HepG2 (cell line): ENCODE measurements at regions not wholly inside any gene's neighbourhood (a gene's known extent, or its start where the extent isn't known, plus 50 kb on each side); places are given as distances from the start of the nearest gene placed in this dataset.

Experiments
- ATAC-seq: fragments of 200-7000 bp; cut with Tn5 transposase; 3 replicates; pipeline ENCODE4 v1.9.1; 2020; ENCODE audit warnings: mild to moderate bottlenecking, moderate library complexity
- BruUV-seq: library from RNA; stranded (reverse); fragments of 400-500 nt; replicated peaks from 2 replicates; lab custom pipeline; 2021; lab: Mats Ljungman, UMichigan
- CTCF ChIA-PET: fragments of 300-600 bp; formaldehyde crosslinking; extraction: SDS; loops from one replicate; lab custom pipeline; 2021; ENCODE audit warnings: low total read pairs, inconsistent platforms, low intra/inter-chr PET ratio; lab: Yijun Ruan, JAX
- POLR2A ChIA-PET: fragments of 350-600 bp; sonication (Branson Sonifier 250); formaldehyde crosslinking; loops from one replicate; lab custom pipeline; 2020; ENCODE audit warnings: antibody characterized with exemption, inconsistent platforms; lab: Yijun Ruan, JAX
- DNase-seq: peaks from one replicate; pipeline ENCODE4 v3.0.0-alpha.2; 2015; ENCODE audit warnings: low spot score
- FAIRE-seq: peaks from 3 replicates; lab custom pipeline; 2011; peaks lifted over from hg19 to GRCh38; lab: Jason Lieb, UNC
- H2AFZ ChIP-seq: one replicate; pipeline ENCODE4 v1.6.1; 2011; ENCODE audit warnings: low read length, inconsistent platforms
- H3K27ac ChIP-seq: fragments of 300-600 bp; 3 replicates; pipeline ENCODE4 v1.8.0; 2011; ENCODE audit warnings: mixed run types, mild to moderate bottlenecking, mixed read lengths, low read length, inconsistent platforms; ENCODE audit not compliant: insufficient read depth; ENCODE audit errors: extremely low read length
- H3K27me3 ChIP-seq, 2 experiments: fragments of 200-600 bp in 1 of 2; 2 replicates in 1 of 2; 3 replicates in 1 of 2; pipeline versions ENCODE4 v1.6.0 to v1.8.0; 2011; ENCODE audit warnings: low read length in 2 of 2, mild to moderate bottlenecking in 2 of 2, moderate library complexity in 2 of 2, inconsistent platforms in 1 of 2; ENCODE audit not compliant: insufficient read depth in 2 of 2, control insufficient read depth in 1 of 2
- H3K36me3 ChIP-seq, 2 experiments: fragments of 200-600 bp in 1 of 2; replicated peaks in 1 of 2; 2 replicates in 1 of 2; 3 replicates in 1 of 2; pipeline versions ENCODE4 v1.5.1 to v1.8.0; 2011; ENCODE audit warnings: low read length in 2 of 2, inconsistent platforms in 1 of 2; ENCODE audit not compliant: insufficient read depth in 2 of 2, control insufficient read depth in 1 of 2
- H3K4me1 ChIP-seq: 2 replicates; pipeline ENCODE4 v1.5.1; 2012; ENCODE audit warnings: low read length, inconsistent platforms; ENCODE audit not compliant: insufficient read depth
- H3K4me2 ChIP-seq: 2 replicates; pipeline ENCODE4 v1.6.0; 2011; ENCODE audit warnings: low read depth, low read length, inconsistent platforms
- H3K4me3 ChIP-seq, 3 experiments: fragments of 200-600 bp in 1 of 3; sonication (generic), shearing (Covaris generic) in 1 of 3; replicated peaks in 1 of 3; 2 replicates each; pipeline ENCODE4 v1.5.1; 2011 to 2016; ENCODE audit warnings: low read length in 3 of 3, inconsistent platforms in 2 of 3, low read depth in 2 of 3, mild to moderate bottlenecking in 2 of 3, control low read depth in 1 of 3, mixed read lengths in 1 of 3; ENCODE audit not compliant: insufficient read depth in 1 of 3
- H3K79me2 ChIP-seq: one replicate; pipeline ENCODE4 v1.6.1; 2011; ENCODE audit warnings: low read length, inconsistent platforms; ENCODE audit not compliant: insufficient read depth
- H3K9ac ChIP-seq: 2 replicates; pipeline ENCODE4 v1.6.0; 2011; ENCODE audit warnings: mild to moderate bottlenecking, low read depth, low read length, inconsistent platforms; ENCODE audit not compliant: insufficient read depth
- H3K9me3 ChIP-seq: 2 replicates; pipeline ENCODE4 v1.5.1; 2012; ENCODE audit warnings: mild to moderate bottlenecking, low read length
- H4K20me1 ChIP-seq: 2 replicates; pipeline ENCODE4 v1.6.0; 2011; ENCODE audit warnings: inconsistent platforms, mild to moderate bottlenecking, low read length, moderate library complexity; ENCODE audit not compliant: insufficient read depth
- ARNT ChIP-seq: fragments of 450-650 bp; IDR thresholded peaks from 2 replicates; pipeline ENCODE4 v1.6.1; 2017
- FOXC1 ChIP-seq: sonication (generic); formaldehyde crosslinking; IDR thresholded peaks from 2 replicates; pipeline ENCODE4 v1.8.0; 2022; ENCODE audit warnings: mild to moderate bottlenecking, missing genetic modification reagents, borderline replicate concordance
- ISL2 ChIP-seq: sonication (generic); formaldehyde crosslinking; IDR thresholded peaks from 2 replicates; pipeline ENCODE4 v1.5.0; 2020; ENCODE audit warnings: missing genetic modification reagents
- NR2C2 ChIP-seq: sonication (generic); formaldehyde crosslinking; IDR thresholded peaks from 2 replicates; pipeline ENCODE4 v1.4.0; 2020; ENCODE audit warnings: missing genetic modification reagents, mild to moderate bottlenecking, moderate library complexity, borderline replicate concordance
- PCBP1 ChIP-seq: fragments of 200-400 bp; formaldehyde crosslinking; IDR thresholded peaks from 2 replicates; pipeline ENCODE4 v1.6.1; 2017; ENCODE audit warnings: mild to moderate bottlenecking, low read depth, low read length, borderline replicate concordance
- RAD51 ChIP-seq: fragments of 450-650 bp; IDR thresholded peaks from 2 replicates; pipeline ENCODE4 v1.6.1; 2016; ENCODE audit warnings: borderline replicate concordance
- TRIM24 ChIP-seq: sonication (generic); formaldehyde crosslinking; IDR thresholded peaks from 2 replicates; pipeline ENCODE4 v1.8.0; 2022; ENCODE audit warnings: mild to moderate bottlenecking, missing genetic modification reagents
- ZBTB1 ChIP-seq: sonication (generic); formaldehyde crosslinking; IDR thresholded peaks from 2 replicates; pipeline ENCODE4 v1.4.0; 2020; ENCODE audit warnings: missing genetic modification reagents, borderline replicate concordance
- ZNF274 ChIP-seq: sonication (generic); formaldehyde crosslinking; IDR thresholded peaks from 2 replicates; pipeline ENCODE4 v1.5.1; 2020; ENCODE audit warnings: mild to moderate bottlenecking, missing genetic modification reagents
- ZNF451 ChIP-seq: sonication (generic); formaldehyde crosslinking; IDR thresholded peaks from 2 replicates; pipeline ENCODE4 v1.5.0; 2020; ENCODE audit warnings: mild to moderate bottlenecking, missing genetic modification reagents
- ZNF496 ChIP-seq: sonication (generic); formaldehyde crosslinking; IDR thresholded peaks from 2 replicates; pipeline ENCODE4 v1.8.1; 2023; ENCODE audit warnings: mild to moderate bottlenecking, moderate library complexity, missing genetic modification reagents; ENCODE audit not compliant: insufficient replicate concordance
- ZNF530 ChIP-seq: sonication (generic); formaldehyde crosslinking; IDR thresholded peaks from 2 replicates; pipeline ENCODE4 v1.5.0; 2020; ENCODE audit warnings: low read depth, mild to moderate bottlenecking, missing genetic modification reagents
- ZNF746 ChIP-seq: sonication (generic); formaldehyde crosslinking; IDR thresholded peaks from 2 replicates; pipeline ENCODE4 v1.8.0; 2022; ENCODE audit warnings: mild to moderate bottlenecking, missing genetic modification reagents
- ZNF788 ChIP-seq: sonication (generic); formaldehyde crosslinking; IDR thresholded peaks from 2 replicates; pipeline ENCODE4 v1.5.0; 2020; ENCODE audit warnings: mild to moderate bottlenecking, missing genetic modification reagents, borderline replicate concordance
- in situ Hi-C: cut with HindIII; loops from 2 replicates; pipeline ENCODE4 v1.10.0; 2017; ENCODE audit warnings: low pct_unique_long_range_greater_than_20kb; ENCODE audit not compliant: extremely low pct_ligation_motif_present
- intact Hi-C: fragments of 100-400 bp; cut with micrococcal nuclease; formaldehyde crosslinking; loops from one replicate; pipeline ENCODE4 v1.10.0; 2022; ENCODE audit not compliant: unreplicated experiment
- TF ChIP-seq, protein P1 (sequence below): sonication (generic); formaldehyde crosslinking; IDR thresholded peaks from 2 replicates; pipeline ENCODE4 v1.4.0; 2020; ENCODE audit warnings: missing genetic modification reagents, borderline replicate concordance
- TF ChIP-seq, protein P2 (sequence below): sonication (generic); formaldehyde crosslinking; IDR thresholded peaks from 2 replicates; pipeline ENCODE4 v1.4.0; 2020; ENCODE audit warnings: missing genetic modification reagents, borderline replicate concordance

DNA sequence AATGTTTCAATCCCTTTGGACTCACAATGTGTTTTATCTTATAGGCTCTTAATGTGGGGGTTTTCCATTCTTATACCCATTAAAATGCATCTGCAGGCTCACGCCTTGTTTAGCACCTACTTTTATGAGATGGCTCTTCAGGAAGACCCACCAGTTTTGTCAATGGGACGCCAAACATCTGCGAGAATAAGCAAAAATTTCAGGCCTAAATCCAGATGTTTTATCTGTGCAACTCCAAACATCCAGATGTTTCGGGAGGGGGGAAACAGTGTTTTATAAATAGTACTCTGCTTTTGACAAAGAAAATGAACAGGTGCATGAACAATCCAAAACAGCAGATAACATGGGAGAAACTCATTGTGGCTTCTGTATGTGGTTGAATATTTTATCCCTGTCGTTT, 342.8 kb downstream of the DHX15 start (continued):
- TF ChIP-seq, protein P1, sequence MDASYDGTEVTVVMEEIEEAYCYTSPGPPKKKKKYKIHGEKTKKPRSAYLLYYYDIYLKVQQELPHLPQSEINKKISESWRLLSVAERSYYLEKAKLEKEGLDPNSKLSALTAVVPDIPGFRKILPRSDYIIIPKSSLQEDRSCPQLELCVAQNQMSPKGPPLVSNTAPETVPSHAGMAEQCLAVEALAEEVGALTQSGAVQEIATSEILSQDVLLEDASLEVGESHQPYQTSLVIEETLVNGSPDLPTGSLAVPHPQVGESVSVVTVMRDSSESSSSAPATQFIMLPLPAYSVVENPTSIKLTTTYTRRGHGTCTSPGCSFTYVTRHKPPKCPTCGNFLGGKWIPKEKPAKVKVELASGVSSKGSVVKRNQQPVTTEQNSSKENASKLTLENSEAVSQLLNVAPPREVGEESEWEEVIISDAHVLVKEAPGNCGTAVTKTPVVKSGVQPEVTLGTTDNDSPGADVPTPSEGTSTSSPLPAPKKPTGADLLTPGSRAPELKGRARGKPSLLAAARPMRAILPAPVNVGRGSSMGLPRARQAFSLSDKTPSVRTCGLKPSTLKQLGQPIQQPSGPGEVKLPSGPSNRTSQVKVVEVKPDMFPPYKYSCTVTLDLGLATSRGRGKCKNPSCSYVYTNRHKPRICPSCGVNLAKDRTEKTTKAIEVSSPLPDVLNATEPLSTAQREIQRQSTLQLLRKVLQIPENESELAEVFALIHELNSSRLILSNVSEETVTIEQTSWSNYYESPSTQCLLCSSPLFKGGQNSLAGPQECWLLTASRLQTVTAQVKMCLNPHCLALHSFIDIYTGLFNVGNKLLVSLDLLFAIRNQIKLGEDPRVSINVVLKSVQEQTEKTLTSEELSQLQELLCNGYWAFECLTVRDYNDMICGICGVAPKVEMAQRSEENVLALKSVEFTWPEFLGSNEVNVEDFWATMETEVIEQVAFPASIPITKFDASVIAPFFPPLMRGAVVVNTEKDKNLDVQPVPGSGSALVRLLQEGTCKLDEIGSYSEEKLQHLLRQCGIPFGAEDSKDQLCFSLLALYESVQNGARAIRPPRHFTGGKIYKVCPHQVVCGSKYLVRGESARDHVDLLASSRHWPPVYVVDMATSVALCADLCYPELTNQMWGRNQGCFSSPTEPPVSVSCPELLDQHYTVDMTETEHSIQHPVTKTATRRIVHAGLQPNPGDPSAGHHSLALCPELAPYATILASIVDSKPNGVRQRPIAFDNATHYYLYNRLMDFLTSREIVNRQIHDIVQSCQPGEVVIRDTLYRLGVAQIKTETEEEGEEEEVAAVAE (CRISPR knock-in tag): no peak
- no peak for TF ChIP-seq ZNF788 (CRISPR knock-in tag)
- TF ChIP-seq ZNF451 (CRISPR knock-in tag): no peak
- TF ChIP-seq ZBTB1: no peak
- TF ChIP-seq FOXC1 (CRISPR knock-in tag): no peak
- TF ChIP-seq ZNF496 (CRISPR knock-in tag): no peak

GRCh38 chr4:24240655-24241054, 343.7 kb downstream of the DHX15 start:
- Histone ChIP-seq H3K36me3 (no peaks in the 10 kb centered on the region), H3K9me3 (no peaks in the 10 kb centered on the region), H2AFZ (no peak overlapping the region), H3K4me1 (no peaks in the 10 kb centered on the region), H4K20me1 (no peaks in the 10 kb centered on the region), H3K4me2 (no peak overlapping the region), H3K27me3 (no peaks in the 10 kb centered on the region; a peak in 1 of 5 replicates), H3K27ac (no peak overlapping the region), H3K4me3 (no peak overlapping the region), H3K9ac (no peak overlapping the region), H3K79me2 (no peaks in the 10 kb centered on the region)
- ATAC-seq (0 out of 3 replicates have a peak, but pooled peaks have one; percentile 35), FAIRE-seq (no peak), DNase-seq (no peak)
- POLR2A ChIA-PET: no interaction called here
- CTCF ChIA-PET: no interaction called here
- in situ Hi-C loops (no loop called here), intact Hi-C loops (no loop called here)
- BruUV-seq: no TSS peak
- TF ChIP-seq ZNF746 (CRISPR knock-in tag) (no peak), ZNF274 (CRISPR knock-in tag) (no peak), NR2C2 (no peak), ZNF530 (CRISPR knock-in tag) (no peak), ISL2 (CRISPR knock-in tag) (no peak), TRIM24 (CRISPR knock-in tag) (no peak), ARNT (no peak), RAD51 (no peak), PCBP1 (no peak)
- TF ChIP-seq, protein P2, sequence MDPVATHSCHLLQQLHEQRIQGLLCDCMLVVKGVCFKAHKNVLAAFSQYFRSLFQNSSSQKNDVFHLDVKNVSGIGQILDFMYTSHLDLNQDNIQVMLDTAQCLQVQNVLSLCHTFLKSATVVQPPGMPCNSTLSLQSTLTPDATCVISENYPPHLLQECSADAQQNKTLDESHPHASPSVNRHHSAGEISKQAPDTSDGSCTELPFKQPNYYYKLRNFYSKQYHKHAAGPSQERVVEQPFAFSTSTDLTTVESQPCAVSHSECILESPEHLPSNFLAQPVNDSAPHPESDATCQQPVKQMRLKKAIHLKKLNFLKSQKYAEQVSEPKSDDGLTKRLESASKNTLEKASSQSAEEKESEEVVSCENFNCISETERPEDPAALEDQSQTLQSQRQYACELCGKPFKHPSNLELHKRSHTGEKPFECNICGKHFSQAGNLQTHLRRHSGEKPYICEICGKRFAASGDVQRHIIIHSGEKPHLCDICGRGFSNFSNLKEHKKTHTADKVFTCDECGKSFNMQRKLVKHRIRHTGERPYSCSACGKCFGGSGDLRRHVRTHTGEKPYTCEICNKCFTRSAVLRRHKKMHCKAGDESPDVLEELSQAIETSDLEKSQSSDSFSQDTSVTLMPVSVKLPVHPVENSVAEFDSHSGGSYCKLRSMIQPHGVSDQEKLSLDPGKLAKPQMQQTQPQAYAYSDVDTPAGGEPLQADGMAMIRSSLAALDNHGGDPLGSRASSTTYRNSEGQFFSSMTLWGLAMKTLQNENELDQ (CRISPR knock-in tag): no peak
